HG03108 (cell line): ENCODE measurements at regions not wholly inside any gene's neighbourhood (a gene's known extent, or its start where the extent isn't known, plus 50 kb on each side); places are given as distances from the start of the nearest gene placed in this dataset.

ENCODE experiments used
- ATAC-seq: cut with Tn5 transposase; IDR thresholded peaks from one replicate; pipeline ENCODE4 v1.9.1; 2021; ENCODE audit warnings: moderate library complexity; ENCODE audit not compliant: unreplicated experiment

DNA sequence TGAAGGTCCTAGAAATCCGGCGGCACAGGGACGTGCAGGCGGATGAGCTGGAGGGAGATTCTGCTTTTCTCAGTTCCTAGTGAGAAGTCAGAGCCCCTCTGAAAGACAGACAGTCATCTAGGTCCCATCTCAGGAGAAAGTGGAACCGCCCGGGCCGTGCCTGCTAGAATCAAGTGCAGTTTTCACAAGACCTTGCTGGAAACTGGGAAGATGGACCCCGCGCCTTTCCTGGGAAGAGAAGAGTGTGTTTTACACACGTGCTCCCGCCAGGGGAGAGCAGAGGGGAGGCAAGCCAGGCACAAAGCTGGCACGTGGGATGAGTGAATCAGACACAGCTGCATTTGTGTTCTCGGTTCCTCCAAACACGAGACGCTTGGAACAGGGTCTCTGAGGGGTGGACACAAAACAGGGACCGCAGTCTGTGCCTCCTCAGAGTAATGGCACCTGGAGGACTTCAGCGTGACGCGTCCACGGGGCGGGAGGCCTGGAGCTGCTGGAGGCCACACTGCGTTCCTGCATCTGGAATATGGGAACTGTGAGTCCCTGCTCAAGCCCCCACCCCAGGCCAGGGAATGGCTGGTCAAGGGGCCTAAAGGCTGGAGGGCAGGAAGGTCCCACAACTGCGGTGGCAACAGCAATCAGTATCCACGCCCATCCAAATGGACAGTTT, 218.3 kb downstream of the BRD1 start:
- no peak for ATAC-seq

DNA sequence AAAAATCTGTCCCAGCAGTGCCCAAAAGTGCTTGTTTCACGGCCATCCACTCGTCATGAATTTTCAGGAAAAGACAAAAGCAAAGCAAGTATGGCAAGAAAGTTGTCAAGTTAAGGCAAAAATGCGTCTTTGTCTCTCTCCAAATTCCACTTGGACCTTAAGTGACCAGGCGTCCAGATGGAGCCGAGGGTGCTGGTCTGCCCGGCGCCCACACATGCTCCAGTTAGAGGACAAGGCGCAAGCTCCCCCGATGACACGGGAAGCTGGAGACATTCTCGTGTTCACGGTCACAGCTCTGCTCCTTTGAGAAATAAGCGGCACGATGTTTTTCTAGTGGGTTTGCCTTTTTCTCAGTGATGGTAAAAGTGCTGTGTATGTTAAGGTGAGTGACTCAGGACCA, 219.0 kb downstream of the BRD1 start:
- ATAC-seq = no peak

DNA sequence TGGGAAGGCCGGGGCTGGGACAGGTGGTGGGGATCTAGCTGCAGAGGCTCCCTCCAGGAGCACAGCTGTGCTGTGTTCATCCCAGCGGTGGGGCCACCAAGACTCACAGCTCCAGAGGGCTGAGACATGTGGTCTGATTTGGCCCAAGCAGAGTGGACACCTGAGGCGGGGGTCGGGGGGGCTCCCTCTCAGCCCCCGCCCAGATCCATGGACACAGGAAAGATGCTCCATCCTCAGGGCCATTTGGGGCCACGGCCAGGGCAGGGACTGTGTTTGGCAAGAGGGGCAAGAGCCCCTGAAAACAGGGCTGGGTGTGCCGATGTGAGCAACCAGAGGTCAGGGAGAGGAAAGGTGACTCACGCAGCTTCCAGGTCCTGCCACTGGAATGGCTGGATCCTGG, 219.4 kb downstream of the BRD1 start:
- no peak for ATAC-seq

DNA sequence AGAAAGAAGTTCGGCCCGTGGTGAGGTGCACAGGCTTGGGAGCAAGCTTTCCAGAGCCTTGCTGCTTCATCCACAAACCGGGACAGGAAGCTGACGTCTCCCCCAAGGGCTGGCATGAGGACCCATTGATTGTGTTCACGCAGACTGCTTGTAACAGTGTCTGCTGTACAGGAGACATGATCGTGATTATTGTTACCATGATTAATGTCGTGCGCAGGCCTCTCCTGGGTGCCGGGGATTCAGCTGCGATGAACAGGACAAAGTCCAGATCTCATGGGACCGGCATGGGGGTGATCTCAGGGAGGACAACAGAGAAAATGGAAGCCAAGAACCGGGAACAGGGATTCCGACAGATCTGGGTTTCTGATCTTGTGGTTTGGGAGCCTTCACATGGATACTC, 219.9 kb downstream of the BRD1 start:
- no peak for ATAC-seq

DNA sequence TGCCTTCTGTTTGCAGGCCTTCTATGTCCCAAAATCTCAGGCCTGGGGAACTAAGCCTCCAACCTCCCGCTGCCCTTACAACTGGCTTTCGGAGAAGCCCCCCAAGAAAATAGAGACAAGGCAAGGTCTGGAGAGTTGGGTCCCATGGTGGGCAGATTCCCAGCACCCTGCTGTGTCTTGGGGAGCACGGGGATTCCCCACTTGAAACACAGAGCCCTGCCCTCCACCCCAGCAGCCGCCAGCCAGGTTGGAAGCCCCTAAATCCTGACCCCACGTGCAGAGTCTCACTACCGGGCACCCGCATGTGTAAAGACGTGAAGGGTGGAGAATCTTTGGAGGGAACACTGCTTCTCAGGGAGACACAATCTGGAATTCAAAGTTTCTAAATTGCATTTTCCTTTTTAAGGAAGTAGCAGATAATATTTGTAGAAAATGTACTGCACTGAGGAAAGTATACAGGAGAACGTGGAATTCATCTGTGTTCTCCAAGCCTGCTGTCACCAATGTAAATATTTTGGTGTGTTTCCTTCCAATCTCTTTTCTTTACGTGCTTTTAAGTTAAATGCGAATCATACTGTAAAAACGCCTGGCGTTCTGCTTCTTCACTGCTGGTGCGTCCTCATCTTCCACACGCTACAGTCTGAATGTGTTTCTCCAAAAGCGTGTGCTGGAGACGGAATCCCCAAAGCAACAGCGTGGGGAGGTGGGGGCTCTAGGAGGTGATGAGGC, 220.9 kb downstream of the BRD1 start:
- no peak for ATAC-seq

DNA sequence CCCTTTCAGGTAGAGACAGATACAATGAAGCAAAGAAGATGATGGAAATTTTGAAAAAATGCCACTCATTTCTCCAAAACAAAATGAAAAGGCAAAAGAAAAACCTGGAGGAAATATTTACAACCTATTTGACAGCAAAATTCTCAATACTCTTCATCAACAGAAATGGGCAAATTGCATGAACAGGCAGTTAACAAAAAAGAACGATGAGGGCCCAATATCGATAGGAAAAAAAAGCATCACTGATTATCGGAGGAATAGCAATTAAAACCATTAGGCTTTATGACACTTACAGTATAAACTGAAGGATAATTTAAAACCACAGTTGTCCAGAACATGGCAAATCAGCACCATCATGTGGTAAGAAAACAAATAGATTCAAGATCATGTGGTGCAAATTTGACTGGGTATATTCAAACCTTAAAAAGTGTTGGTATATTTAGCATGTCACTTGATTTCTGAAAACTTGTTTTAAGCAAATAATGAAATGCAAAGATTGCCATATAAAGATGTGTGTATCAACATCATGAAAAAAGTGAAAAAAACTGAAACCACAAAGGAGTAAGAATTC, 222.9 kb downstream of the BRD1 start:
- no peak for ATAC-seq

DNA sequence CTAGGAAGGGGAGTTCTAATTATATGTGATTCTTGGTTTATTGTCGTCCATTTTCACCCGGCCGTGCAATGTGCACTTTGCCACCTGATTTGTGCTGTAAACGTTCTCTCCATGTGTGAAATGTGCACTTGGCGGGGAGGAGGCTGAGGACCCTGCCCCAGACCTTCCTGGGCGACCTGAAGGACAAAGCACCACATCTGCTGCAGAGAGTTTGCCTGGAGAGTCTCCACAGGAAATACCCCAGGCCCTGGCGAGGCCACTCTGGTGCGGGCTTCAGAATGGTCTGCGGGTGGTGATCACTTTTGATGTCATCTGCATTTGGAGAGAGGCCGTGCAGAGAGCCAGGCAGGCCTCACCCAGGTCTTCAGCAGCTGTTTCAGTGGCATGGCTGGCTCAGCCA, 224.7 kb downstream of the BRD1 start:
- ATAC-seq = no peak

DNA sequence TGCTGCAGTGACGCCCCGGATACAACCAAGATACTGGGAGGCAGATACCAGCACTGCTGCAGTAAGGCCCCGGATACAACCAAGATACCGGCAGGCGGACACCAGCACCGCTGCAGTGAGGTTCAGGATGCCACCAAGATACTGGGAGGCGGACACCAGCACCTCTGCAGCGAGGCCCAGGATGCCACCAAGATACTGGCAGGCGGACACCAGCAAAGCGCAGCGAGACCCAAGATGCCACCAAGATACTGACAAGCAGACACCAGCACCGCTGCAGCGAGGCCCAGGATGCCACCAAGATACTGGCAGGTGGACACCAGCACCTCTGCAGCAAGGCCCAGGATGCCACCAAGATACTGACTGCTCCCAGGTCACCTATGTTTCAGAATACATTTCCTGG, 225.2 kb downstream of the BRD1 start:
- ATAC-seq = no peak

DNA sequence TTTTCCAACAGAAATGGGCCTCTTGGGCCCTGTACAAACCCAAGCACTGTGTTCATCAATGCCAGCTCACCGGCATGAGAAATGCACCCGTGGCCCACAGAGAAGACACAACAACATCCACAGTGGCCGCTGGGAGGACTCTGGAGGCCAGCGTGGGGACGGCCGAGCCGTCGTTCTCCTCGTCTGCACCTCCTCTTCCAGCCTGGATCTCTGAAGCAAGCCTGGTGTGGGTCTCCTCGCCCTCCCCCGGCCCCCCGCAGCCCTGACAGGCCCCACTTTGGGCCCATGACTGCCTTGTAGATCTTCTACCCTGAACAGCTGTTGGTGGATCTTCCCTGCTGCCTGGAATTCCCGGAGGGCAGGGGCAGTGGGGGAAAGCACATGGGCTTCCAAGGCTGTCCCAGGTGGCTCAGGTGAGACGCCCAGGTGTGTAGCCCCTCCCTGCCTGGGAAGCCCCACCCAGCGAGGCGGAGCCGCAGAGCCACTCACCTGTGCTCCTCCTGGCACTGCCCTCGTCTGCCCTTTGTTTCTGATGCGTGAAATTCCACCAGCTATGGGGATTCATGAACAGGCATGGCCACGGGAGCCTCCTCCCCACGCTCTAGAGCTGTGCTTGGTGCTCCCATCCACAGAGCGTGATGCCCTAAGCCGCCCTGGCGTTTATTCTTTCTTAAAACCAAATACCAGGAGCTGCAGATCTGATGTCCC, 225.9 kb downstream of the BRD1 start:
- no peak for ATAC-seq

DNA sequence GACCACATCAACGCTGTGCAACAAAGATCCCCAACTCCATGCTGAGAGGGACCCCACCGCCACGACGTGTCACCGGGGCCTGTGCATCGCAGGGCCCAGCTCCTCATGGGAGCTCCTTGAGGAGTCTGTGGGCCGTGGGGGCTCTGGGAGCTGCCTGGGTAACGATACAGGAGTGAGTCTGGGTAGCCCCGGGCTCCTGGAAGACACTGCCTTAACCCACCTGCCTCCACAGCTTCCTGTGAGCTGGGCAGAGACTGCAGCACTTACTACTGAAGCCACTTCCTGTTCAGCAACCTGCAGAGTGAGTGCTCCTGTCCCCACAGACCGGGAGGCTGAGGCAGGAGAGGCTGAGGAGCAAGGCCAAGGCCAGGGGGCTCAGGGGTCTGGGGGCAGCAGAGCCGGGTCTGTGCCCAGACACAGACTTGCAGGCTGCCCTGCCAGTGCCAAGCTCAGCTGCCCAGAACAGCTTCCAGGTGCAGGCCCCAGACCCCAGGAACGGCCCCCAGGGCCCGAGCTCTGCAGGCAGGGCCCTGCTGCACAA, 226.7 kb downstream of the BRD1 start:
- no peak for ATAC-seq

DNA sequence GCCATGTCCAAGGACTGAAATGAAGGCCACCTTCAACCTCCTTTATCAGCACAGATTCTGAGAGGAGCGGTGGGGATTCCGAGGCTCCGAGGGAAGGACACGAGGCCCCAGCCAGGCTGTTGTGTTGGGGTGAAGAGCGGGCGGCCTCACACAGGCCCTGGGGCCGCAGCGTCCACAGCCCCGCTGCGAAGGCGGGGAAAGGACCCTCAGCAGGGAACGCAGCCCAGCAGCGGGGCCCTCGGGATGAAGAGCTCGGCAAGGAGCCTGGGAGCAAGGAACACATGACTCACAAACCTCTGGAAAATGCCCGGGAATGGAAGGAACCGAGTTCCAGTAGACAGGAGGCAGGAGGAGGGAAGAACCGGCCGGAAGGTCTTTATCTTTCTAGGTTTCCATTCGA, 227.2 kb downstream of the BRD1 start:
- no peak for ATAC-seq

DNA sequence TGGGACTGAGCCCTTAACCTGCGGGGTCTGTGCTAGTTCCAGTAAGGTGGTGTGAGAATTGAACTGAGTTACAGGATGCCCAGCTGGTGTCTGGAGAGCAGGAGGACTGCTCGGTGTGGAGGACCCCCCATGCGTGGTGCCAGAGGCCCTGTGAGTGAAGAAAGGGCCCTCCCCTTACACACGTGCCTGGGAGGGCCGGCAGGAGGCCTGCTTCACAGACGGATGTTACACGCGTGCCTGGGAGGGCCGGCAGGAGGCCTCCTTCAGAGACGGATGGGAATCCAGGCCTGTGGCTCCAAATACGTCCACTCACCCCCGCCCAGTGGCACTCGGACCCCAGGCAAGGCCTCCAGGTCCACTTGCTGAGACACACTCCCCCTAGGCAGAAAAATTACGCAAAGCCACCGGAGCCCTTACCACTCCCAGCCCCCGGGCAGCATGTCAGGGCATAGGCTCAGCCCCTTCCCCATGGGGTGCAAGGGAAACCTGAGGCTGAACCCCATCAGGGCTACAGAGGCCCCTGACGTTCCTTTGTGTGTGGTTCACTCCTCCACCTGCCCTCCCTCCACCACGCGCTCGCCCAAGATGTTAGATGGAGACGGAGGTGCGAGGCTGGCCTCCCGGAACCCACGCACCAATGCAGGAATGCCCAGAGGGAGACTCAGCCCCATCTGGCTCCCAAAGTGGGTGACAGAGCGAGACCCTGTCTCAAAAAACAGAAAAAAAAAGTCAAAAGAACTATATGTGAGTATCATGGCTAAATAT, 227.8 kb downstream of the BRD1 start:
- ATAC-seq = no peak

DNA sequence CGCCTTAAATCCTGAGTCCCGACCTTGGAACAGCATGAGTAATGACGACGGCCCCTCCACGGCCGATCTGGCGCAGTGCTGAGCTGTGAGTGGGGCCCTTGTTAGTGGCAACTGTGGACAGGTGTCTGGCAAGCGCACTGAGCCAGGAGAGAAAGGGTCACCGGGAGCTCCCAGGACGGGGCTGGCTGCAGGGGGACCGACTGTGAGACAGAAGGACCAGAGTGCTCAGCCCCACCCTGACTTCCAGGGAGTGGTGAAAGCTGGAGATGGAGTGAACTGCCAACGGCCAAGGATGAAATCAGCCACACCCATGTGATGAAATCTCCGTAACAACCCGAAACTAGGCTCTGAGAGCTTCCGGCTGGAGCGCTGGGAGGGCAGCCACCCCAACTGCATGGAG, 228.6 kb downstream of the BRD1 start:
- no peak for ATAC-seq

DNA sequence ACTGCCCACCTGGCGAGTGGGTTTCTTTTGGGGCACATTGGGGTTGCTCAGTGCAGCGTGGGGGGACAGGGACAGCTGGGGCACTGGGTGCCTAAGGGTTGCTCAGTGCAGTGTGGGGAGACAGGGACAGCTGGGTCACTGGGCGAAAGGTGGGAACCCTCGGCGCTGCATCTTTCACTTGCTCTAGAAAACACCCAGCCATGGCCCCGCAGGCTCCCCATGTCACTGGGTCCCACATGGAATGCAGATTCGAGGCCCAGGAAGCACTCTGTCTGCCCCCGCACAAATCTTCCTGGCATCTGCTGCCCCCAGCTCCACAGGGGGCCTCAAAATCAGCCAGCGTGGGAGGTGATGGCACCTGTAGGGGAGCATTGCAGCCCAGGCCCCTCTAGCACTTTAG, 229.3 kb downstream of the BRD1 start:
- ATAC-seq = no peak

DNA sequence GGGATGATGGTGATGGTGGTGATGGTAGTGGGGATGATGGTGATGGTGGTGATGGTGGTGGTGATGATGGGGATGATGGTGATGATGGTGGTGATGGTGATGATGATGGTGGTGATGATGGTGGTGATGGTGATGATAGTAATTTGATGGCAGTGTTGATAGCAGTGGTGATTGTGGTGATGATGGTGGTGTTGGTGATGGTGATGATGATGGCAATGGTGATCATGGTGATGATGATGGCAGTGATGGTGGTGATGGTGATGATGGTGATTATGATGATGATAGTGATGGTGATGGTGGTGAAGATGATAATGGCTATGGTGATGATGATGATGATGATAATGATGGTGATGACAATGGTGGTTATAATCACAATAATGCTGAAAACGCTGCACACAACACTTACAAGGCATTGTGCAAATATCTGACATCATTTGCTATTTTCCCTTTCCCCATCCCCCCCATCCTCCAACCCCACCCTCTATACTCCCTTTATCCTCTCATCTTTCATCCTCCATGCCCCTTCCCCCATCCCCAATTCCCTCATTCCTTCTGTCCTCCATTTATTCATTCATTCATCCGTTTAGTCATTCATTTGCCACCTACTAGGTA, 230.1 kb downstream of the BRD1 start:
- no peak for ATAC-seq

DNA sequence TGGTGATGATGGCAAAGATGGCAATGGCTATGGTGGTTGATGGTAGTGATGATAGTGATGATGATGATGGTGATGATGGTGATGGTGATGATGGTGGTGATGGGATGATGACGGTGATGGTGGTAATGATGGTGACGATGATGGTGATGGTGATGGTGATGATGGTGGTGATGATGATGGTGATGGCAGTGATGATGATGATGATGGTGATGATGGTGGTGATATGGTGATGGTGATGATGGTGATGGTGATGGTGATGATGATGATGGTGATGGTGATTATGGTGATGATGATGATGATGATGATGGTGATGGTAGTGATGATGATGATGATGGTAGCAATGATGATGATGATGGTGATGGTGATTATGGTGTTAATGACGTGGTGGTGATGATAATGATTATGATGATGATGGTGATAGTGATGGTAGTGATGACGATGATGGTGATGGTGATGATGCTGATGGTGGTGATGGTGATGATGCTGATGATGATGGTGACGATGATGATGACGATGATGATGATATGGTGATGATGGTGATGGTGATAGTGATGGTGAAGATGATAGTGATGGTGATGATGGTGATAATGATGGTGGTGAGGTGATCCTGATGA, 232.1 kb downstream of the BRD1 start:
- no peak for ATAC-seq

DNA sequence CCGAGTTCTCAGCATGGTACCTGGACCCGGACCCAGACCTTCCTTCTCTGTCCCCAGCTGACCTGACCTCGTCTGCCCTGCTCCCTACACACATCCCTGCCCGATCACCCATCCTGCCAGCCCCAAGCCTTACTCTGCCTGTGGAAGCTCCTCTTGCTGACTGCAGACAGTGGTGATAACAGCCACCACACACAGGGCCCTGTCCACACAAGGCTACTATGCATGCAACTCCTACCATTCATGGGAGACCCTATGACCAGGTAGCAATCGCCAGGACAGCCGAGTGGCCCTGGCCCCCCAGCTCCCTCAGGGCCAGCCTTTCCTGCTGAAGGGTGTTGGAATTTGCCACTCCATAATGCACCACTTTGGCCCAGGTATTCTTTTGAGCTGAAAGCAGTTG, 233.6 kb downstream of the BRD1 start:
- ATAC-seq = no peak

DNA sequence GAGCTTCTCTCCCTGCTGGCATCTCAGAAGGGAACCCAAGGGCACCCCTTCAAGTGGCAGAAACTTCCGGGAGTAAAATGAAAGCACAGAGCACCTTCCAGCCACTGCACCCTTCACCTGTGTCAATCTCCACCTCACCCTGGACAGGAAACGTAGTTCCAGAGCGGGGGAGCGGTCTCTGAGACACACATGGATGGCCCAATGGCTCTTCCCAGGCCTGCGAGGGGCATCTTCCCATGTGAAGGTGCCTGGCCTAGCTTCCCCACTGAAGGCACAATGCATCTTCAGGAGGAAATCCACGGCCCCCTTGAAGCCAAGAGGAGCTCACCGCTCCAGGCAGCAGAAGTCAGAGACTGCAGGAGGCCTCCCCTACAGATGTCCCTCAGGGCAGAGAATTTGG, 234.2 kb downstream of the BRD1 start:
- ATAC-seq = no peak

DNA sequence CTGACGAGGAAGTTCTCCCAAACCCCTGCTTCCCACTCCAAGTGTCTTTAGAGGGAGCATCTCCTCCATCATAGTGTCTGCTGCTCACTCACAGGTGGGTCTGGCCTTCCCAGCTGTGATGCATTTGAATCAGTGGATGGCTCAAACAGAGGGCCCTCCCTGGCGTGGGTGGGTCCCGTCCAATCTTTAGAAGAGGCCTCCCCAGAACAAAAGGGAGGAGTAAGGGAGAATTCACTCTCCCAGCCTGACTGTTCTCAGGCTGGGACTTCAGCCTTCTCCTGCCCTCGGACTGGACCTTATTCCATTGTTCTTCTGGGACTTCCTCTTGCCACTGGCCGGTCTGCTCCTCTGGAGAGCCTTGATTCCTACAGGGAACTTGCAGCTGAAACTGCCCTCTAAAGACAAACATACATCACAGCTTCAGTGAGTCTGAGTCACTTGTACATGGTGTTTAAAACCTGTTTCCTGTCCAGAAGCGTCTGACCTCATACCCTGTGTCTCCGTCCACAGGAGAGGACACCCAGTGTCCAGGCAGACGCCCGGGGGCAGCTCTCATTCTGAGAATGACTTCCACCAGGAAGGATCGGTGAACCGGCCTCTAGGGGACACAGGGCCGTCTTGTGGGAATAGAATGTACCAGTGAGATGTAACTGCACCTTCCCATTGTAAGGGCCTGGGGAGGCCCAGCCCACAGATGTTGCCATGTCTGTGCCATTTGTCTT, 234.7 kb downstream of the BRD1 start:
- ATAC-seq = no peak
